GM10266 (cell line): ENCODE measurements at regions not wholly inside any gene's neighbourhood (a gene's known extent, or its start where the extent isn't known, plus 50 kb on each side); places are given as distances from the start of the nearest gene placed in this dataset.

Source experiments
- DNase-seq: peaks from one replicate; pipeline ENCODE4 v3.0.0; 2012; ENCODE audit errors: extremely low spot score
- TF ChIP-seq, protein P1 (sequence below): IDR thresholded peaks from 2 replicates; pipeline ENCODE4 v1.5.1; 2012; ENCODE audit warnings: mild to moderate bottlenecking, low read depth; ENCODE audit not compliant: control insufficient read depth, insufficient read depth; ENCODE audit errors: missing control alignments

- no peak for DNase-seq
- TF ChIP-seq, protein P1, sequence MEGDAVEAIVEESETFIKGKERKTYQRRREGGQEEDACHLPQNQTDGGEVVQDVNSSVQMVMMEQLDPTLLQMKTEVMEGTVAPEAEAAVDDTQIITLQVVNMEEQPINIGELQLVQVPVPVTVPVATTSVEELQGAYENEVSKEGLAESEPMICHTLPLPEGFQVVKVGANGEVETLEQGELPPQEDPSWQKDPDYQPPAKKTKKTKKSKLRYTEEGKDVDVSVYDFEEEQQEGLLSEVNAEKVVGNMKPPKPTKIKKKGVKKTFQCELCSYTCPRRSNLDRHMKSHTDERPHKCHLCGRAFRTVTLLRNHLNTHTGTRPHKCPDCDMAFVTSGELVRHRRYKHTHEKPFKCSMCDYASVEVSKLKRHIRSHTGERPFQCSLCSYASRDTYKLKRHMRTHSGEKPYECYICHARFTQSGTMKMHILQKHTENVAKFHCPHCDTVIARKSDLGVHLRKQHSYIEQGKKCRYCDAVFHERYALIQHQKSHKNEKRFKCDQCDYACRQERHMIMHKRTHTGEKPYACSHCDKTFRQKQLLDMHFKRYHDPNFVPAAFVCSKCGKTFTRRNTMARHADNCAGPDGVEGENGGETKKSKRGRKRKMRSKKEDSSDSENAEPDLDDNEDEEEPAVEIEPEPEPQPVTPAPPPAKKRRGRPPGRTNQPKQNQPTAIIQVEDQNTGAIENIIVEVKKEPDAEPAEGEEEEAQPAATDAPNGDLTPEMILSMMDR: no peak
These were observed 622.1 kb upstream of the LMCD1 start for GRCh38 chr3:7879572-7879971.

DNA sequence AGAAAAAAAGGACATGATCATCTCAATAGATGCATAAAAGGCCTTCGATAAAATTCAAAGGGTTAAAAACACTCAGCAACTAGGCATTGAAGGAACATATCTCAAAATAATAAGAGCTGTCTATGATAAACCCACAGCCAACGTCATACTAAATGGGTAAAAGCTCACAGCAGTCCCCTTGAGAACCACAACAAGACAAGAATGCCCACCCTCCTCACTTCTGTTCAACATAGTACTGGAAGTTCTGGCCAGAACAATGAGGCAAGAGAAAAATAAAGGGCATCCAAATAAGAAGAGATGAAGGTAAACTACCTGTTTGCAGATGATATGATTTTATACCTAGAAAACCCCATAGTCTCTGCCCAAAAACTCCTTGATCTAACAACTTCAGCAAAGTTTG, 619.7 kb upstream of the LMCD1 start:
- no peak for DNase-seq
- TF ChIP-seq, protein P1: no peak

DNA sequence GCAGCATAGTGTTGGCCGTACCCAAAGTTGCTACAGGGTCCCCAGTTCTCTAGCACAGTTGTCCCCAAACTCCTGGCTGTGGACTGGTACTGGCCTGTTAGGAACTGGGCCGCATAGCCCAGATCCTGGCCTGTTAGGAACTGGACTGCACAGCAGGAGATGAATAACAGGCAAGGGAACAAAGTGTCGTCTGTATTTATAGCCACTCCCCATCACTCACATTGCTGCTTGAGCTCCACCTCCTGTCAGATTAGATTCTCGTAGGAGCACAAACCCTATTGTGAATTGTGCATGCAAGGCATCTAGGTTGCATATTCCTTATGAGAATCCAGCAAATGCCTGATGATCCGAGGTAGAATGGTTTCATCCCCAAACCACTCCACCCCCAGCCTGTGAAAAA, 604.0 kb upstream of the LMCD1 start:
- DNase-seq: no peak
- TF ChIP-seq, protein P1: no peak

DNA sequence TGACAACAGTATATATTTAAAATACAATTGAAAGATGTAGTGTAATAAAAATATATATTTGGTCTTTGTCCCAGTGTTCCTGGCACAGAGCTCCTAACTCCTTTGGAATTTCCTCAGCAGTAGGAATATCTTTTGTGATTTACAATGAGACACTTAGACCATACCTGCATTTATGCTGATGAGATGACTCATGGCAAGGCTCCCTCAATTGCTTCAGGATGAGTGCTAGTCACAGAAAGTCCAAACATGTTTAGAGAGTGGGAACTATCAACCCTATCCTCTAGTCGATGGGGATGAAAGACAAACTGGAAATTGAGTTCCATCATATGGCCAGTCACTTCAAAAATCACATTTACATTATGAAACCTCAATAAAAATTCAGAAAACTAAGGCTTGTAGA, 588.3 kb upstream of the LMCD1 start:
- TF ChIP-seq, protein P1: no peak
- DNase-seq: no peak

- no peak for DNase-seq
- TF ChIP-seq, protein P1: no peak
These were observed 586.3 kb upstream of the LMCD1 start for GRCh38 chr3:7915356-7915755.

DNA sequence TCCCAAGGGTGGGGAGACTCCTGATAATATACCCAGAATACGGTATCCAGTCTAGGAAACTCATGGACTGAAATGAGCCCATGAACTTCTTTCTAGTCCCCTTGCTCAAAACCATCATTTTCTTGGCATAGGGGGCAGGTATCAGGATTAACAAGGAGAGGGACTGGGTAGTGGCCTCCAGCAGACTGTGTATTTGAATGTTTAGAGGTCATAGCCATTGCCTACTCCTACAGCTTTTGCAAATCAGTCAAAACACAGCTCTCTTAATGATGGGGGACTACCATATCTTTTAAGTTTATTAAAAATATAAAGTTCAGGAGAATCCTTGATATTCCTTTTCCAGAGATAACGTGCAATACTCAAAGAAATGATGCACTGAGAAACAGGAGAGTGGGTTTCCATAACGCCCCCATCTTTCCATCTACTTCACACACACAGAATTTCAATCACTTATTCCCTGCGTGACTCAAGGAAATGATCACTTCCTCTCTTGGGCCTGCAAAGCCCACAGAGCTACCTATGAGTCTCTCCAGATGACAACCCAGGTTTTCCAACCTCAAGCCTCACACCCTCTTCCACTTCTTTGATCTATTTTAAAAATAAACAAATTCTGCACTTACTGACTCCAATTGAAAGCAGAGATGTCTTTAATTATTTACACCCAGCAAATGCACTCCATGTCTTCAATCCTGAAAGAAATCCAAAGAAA, 584.0 kb upstream of the LMCD1 start:
- TF ChIP-seq, protein P1: no peak
- no peak for DNase-seq

GRCh38 chr3:7920211-7920610, 581.4 kb upstream of the LMCD1 start:
- TF ChIP-seq, protein P1: no peak
- DNase-seq: no peak
